ENCODE measurements at regions not wholly inside any gene's neighbourhood (a gene's known extent, or its start where the extent isn't known, plus 50 kb on each side); places are given as distances from the start of the nearest gene placed in this dataset.
"Not testable (repeated sequence)": the region's sequence is repeated elsewhere in the genome, so short reads cannot be mapped to it uniquely, and the experiment has no call there.

DNA sequence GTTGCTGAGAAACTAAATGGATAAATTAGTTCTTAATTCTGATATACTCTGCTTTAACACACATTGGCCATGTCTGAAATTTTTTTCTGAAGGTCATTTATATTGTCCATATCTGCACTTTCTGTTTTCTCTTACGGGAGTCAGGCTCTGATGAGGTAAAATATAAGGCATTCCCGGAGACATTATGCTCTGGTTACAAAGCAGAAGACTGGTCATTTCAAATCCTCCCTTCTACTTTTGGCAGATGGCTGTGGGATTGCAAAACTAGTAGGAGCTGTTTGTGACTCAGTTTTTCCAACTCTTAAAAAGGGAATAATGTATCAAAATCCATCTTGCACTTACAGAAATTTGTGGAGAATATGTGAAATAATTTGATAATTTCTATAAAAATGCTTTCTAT lies 92.2 kb upstream of the CPHXL start:
- no peak for ATAC-seq
- TF ChIP-seq TCF4 (CRISPR knock-in tag; IDR thresholded peaks at IDR 0.05; ENCODE audit: borderline replicate concordance) (no peak), CSDC2 (CRISPR knock-in tag; IDR thresholded peaks at IDR 0.05) (no peak), SNAI2 (CRISPR knock-in tag; IDR thresholded peaks at IDR 0.05) (no peak), OSR1 (CRISPR knock-in tag; IDR thresholded peaks at IDR 0.05) (no peak), ZFP3 (CRISPR knock-in tag; IDR thresholded peaks at IDR 0.05) (no peak), PPARA (CRISPR knock-in tag; IDR thresholded peaks at IDR 0.05; ENCODE audit: borderline replicate concordance) (no peak), GLIS3 (CRISPR knock-in tag; IDR thresholded peaks at IDR 0.05) (no peak), ZFP30 (CRISPR knock-in tag; IDR thresholded peaks at IDR 0.05) (no peak), RARB (CRISPR knock-in tag; IDR thresholded peaks at IDR 0.05) (no peak)
- TF ChIP-seq, protein P1, sequence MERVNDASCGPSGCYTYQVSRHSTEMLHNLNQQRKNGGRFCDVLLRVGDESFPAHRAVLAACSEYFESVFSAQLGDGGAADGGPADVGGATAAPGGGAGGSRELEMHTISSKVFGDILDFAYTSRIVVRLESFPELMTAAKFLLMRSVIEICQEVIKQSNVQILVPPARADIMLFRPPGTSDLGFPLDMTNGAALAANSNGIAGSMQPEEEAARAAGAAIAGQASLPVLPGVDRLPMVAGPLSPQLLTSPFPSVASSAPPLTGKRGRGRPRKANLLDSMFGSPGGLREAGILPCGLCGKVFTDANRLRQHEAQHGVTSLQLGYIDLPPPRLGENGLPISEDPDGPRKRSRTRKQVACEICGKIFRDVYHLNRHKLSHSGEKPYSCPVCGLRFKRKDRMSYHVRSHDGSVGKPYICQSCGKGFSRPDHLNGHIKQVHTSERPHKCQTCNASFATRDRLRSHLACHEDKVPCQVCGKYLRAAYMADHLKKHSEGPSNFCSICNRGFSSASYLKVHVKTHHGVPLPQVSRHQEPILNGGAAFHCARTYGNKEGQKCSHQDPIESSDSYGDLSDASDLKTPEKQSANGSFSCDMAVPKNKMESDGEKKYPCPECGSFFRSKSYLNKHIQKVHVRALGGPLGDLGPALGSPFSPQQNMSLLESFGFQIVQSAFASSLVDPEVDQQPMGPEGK (CRISPR knock-in tag; IDR thresholded peaks at IDR 0.05; ENCODE audit: borderline replicate concordance): no peak
- TF ChIP-seq, protein P2, sequence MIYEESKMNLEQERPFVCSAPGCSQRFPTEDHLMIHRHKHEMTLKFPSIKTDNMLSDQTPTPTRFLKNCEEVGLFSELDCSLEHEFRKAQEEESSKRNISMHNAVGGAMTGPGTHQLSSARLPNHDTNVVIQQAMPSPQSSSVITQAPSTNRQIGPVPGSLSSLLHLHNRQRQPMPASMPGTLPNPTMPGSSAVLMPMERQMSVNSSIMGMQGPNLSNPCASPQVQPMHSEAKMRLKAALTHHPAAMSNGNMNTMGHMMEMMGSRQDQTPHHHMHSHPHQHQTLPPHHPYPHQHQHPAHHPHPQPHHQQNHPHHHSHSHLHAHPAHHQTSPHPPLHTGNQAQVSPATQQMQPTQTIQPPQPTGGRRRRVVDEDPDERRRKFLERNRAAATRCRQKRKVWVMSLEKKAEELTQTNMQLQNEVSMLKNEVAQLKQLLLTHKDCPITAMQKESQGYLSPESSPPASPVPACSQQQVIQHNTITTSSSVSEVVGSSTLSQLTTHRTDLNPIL (CRISPR knock-in tag; IDR thresholded peaks at IDR 0.05; ENCODE audit: low read depth): no peak
- TF ChIP-seq, protein P3, sequence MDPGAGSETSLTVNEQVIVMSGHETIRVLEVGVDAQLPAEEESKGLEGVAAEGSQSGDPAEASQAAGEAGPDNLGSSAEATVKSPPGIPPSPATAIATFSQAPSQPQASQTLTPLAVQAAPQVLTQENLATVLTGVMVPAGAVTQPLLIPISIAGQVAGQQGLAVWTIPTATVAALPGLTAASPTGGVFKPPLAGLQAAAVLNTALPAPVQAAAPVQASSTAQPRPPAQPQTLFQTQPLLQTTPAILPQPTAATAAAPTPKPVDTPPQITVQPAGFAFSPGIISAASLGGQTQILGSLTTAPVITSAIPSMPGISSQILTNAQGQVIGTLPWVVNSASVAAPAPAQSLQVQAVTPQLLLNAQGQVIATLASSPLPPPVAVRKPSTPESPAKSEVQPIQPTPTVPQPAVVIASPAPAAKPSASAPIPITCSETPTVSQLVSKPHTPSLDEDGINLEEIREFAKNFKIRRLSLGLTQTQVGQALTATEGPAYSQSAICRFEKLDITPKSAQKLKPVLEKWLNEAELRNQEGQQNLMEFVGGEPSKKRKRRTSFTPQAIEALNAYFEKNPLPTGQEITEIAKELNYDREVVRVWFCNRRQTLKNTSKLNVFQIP (CRISPR knock-in tag; IDR thresholded peaks at IDR 0.05; ENCODE audit: borderline replicate concordance, low read depth): no peak

DNA sequence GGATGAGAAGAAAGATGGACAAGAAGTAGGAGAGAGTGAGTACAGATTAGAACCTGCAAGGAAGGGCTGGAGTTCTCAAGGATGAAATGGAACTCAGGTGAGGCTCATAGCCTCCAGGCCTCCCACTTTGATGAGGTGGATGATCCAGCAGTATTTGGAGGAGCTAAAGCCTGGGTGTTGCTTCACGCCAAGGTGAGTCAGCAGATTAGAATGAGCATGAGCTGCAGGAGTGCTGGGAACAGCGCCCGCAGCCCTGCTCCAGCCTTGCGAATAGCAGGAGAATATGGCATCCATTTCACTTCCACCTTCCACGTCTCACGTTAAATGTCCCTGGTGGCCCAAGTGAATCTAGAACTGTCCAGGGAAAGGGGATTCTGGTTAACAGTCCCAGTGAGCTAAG lies 94.4 kb upstream of the CPHXL start:
- TF ChIP-seq, protein P4, sequence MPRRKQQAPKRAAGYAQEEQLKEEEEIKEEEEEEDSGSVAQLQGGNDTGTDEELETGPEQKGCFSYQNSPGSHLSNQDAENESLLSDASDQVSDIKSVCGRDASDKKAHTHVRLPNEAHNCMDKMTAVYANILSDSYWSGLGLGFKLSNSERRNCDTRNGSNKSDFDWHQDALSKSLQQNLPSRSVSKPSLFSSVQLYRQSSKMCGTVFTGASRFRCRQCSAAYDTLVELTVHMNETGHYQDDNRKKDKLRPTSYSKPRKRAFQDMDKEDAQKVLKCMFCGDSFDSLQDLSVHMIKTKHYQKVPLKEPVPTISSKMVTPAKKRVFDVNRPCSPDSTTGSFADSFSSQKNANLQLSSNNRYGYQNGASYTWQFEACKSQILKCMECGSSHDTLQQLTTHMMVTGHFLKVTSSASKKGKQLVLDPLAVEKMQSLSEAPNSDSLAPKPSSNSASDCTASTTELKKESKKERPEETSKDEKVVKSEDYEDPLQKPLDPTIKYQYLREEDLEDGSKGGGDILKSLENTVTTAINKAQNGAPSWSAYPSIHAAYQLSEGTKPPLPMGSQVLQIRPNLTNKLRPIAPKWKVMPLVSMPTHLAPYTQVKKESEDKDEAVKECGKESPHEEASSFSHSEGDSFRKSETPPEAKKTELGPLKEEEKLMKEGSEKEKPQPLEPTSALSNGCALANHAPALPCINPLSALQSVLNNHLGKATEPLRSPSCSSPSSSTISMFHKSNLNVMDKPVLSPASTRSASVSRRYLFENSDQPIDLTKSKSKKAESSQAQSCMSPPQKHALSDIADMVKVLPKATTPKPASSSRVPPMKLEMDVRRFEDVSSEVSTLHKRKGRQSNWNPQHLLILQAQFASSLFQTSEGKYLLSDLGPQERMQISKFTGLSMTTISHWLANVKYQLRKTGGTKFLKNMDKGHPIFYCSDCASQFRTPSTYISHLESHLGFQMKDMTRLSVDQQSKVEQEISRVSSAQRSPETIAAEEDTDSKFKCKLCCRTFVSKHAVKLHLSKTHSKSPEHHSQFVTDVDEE (CRISPR knock-in tag; IDR thresholded peaks at IDR 0.05): no peak
- TF ChIP-seq TOX (CRISPR knock-in tag; IDR thresholded peaks at IDR 0.05; ENCODE audit: borderline replicate concordance): no peak
- no peak for TF ChIP-seq CSDC2 (CRISPR knock-in tag; IDR thresholded peaks at IDR 0.05)
- TF ChIP-seq ZNF70 (CRISPR knock-in tag; IDR thresholded peaks at IDR 0.05): no peak
- ATAC-seq: no peak

DNA sequence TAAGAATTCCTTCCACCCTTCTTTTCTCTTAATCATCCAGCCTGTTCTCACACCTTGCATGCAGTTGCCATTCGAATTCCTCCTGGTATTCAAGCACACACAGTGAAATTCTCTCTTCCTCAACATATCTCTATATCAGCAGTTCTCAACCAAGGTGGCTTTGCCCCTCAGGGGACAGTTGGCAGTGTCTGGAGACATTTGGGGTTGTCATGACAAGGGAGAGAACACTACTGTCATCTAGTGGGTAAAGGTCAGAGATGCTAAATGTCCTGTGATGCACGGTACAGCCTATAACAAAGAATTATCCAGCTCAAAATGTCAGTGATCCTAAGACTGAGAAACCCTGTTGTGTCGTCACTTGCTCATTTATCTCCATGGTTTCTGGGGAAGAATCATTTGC lies 94.8 kb upstream of the CPHXL start:
- ATAC-seq: no peak
- TF ChIP-seq ARNTL (CRISPR knock-in tag; IDR thresholded peaks at IDR 0.05; ENCODE audit: borderline replicate concordance, low read depth) (no peak), ZNF8 (CRISPR knock-in tag; IDR thresholded peaks at IDR 0.05) (no peak), RARB (CRISPR knock-in tag; IDR thresholded peaks at IDR 0.05) (no peak), ZFP30 (CRISPR knock-in tag; IDR thresholded peaks at IDR 0.05) (no peak), BACH2 (CRISPR knock-in tag; IDR thresholded peaks at IDR 0.05; ENCODE audit: borderline replicate concordance) (no peak), ZNF70 (CRISPR knock-in tag; IDR thresholded peaks at IDR 0.05) (no peak), ESRRG (CRISPR knock-in tag; IDR thresholded peaks at IDR 0.05) (no peak), ISL1 (CRISPR knock-in tag; IDR thresholded peaks at IDR 0.05) (no peak), ZC3H10 (CRISPR knock-in tag; IDR thresholded peaks at IDR 0.05) (no peak), OSR1 (CRISPR knock-in tag; IDR thresholded peaks at IDR 0.05) (no peak), TCF4 (CRISPR knock-in tag; IDR thresholded peaks at IDR 0.05; ENCODE audit: borderline replicate concordance) (no peak)
- TF ChIP-seq, protein P2 (CRISPR knock-in tag; IDR thresholded peaks at IDR 0.05; ENCODE audit: low read depth): no peak
- TF ChIP-seq, protein P1 (CRISPR knock-in tag; IDR thresholded peaks at IDR 0.05; ENCODE audit: borderline replicate concordance): no peak

DNA sequence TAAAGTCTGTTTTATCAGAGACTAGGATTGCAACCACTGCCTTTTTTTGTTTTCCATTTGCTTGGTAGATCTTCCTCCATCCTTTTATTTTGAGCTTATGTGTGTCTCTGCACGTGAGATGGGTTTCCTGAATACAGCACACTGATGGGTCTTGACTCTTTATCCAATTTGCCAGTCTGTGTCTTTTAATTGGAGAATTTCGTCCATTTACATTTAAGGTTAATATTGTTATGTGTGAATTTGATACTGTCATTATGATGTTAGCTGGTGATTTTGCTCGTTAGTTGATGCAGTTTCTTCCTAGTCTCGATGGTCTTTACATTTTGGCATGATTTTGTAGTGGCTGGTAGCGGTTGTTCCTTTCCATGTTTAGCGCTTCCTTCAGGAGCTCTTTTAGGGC lies 99.5 kb upstream of the CPHXL start:
- ATAC-seq: not testable (repeated sequence)

DNA sequence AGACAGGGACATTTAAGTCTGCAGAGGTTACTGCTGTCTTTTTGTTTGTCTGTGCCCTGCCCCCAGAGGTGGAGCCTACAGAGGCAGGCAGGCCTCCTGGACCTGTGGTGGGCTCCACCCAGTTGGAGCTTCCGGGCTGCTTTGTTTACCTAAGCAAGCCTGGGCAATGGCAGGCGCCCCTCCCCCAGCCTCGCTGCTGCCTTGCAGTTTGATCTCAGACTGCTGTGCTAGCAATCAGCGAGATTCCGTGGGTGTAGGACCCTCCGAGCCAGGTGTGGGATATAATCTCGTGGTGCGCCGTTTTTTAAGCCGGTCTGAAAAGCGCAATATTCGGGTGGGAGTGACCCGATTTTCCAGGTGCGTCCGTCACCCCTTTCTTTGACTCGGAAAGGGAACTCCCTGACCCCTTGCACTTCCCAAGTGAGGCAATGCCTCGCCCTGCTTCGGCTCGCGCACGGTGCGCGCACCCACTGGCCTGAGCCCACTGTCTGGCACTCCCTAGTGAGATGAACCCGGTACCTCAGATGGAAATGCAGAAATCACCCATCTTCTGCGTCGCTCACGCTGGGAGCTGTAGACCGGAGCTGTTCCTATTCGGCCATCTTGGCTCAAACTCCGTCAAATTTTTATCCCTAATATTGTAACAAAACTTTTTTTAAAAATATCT lies 101.2 kb upstream of the CPHXL start:
- ATAC-seq: not testable (repeated sequence)
